ENCODE measurements at regions not wholly inside any gene's neighbourhood (a gene's known extent, or its start where the extent isn't known, plus 50 kb on each side); places are given as distances from the start of the nearest gene placed in this dataset.
"Not testable (repeated sequence)": the region's sequence is repeated elsewhere in the genome, so short reads cannot be mapped to it uniquely, and the experiment has no call there.

DNA sequence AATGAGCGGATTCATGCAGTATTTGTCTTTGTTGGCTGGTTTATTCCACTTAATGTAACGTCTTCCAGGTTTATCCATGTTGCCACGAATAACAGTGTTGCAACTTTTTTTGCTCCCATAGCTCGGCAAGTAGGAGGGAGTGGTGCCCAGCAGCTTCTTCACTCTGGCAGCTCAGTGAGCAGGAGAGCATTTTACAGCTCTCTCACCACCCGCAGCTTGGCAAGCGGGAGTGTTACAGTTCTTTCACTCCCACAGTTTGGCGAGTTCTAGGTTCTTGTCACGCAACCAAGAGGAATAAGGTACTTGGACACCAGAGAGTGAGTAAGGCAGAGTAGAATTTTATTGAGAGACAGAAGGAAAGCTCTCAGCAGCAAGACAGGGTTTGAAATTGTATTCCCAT, 935.2 kb downstream of the TBL1XR1 start:
- no peak for TF ChIP-seq POLR2A (IDR thresholded peaks at IDR 0.05; ENCODE audit: low read depth, low read length)
- FAIRE-seq (no peak), DNase-seq (ENCODE audit: insufficient read length, low spot score) (no peak)

DNA sequence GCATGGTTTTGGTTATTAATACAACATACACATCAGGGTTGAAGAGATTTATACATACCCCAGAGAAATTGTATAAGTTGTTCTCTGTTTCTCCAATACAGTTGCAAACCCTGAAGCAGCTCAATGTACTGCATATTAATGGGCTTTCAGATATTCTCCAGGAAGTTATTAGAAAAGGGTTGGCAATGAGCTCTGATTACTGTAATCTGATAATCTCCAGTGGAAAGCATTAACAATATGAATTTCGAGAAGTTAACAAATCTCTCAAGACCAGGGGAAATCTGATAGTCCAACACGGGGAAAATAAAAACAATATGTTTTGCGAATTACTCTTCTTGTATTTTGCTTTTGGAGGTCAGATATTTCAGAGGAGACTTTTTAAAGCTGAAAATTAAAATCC, 950.1 kb downstream of the TBL1XR1 start:
- no peak for DNase-seq (ENCODE audit: insufficient read length, low spot score)
- no peak for FAIRE-seq
- no peak for TF ChIP-seq POLR2A (IDR thresholded peaks at IDR 0.05; ENCODE audit: low read depth, low read length)

DNA sequence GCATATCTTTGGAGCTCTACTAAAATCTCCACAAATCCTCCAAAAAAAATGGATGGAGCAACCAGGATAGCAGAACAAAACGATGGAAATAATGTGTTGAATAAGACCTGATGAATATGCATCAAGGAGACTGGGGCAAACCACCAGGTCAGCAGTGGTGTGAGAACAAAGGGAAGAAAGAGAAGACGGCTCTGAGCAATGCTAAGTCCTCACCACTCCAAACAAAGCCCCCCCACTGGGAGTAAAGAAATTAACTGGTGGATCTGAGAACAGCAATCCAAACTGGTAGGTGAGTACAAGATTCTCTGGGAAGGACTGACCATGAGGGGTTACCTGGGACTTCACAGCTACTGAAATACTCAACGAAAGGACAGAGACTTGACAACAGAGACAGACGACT, 977.3 kb downstream of the TBL1XR1 start:
- FAIRE-seq (no peak), DNase-seq (ENCODE audit: insufficient read length, low spot score) (no peak)
- TF ChIP-seq POLR2A (IDR thresholded peaks at IDR 0.05; ENCODE audit: low read depth, low read length) = no peak

DNA sequence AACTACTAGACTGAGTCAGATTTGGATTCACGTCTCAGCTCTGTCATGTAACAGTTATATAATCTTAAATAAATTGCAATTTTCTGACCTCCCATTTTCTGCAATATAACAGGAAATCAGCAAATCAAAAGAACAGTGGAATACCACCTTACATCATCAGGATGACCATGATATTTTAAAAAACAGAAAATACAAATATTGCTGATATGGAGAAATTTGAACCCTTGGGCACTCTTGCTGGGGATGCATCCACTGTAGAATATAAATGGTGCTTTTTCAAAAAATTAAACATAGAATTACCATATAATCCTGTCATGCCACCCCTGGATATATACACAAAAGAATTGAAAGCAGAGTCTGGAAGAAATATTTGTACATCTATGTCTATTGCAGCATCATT, 982.5 kb downstream of the TBL1XR1 start:
- FAIRE-seq (no peak), DNase-seq (ENCODE audit: insufficient read length, low spot score) (no peak)
- TF ChIP-seq POLR2A (IDR thresholded peaks at IDR 0.05; ENCODE audit: low read depth, low read length) = no peak

DNA sequence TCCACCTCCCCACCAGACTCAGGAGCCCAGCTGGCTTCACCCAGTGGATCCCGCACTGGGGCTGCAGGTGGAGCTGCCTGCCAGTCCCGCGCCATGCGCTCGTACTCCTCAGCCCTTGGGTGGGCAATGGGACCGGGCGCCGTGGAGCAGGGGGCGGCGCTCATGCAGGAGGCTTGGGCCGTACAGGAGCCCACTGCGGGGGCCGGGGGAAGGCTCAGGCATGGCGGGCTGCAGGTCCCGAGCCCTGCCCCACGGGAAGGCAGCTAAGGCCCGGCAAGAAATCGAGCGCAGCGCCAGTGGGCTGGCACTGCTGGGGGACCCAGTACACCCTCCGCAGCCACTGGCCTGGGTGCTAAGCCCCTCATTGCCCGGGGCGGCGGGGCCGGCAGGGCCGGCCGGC, 984.0 kb downstream of the TBL1XR1 start:
- not testable (repeated sequence) for FAIRE-seq

DNA sequence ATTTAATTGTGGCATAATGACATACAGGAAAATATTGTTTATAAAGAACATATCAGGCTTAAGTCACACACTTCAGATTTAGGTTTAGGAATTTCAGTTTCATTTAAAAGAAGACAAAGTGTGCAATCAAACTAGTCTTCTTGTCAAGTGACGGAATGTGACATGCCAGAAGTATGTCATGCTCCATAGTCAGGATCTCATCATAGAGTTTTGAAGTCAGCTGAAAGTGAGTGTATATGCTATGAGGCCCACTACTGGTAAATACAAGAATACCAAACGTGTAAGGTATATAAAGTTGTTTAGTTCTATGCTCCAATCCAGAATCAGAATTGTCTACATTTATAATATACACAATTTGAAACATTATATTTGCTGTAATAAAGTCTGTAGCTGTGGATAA, 988.4 kb downstream of the TBL1XR1 start:
- DNase-seq (ENCODE audit: insufficient read length, low spot score) (no peak), FAIRE-seq (no peak)
- no peak for TF ChIP-seq POLR2A (IDR thresholded peaks at IDR 0.05; ENCODE audit: low read depth, low read length)

More for the DNA sequence above, 984.0 kb downstream of the TBL1XR1 start:
- DNase-seq (ENCODE audit: insufficient read length, low spot score) = not testable (repeated sequence)

DNA sequence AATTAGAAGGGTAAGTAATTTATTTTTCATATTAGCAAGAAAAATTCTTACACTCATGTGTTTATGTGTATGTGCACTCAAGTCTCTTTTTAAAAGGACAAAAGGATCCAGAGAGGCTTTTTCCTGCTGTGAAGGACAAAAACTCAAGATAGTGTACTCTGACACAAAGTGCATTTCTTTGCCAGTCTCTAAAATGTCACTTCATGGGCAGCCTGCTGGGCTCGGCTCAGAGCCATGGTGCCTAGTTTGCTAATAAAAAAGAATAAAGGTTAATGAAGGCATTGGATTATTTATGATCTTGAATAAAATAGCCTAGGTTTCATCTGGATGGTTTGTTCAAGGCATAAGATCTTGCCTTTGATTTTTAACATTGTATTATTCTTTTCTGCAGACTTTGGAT, 989.0 kb downstream of the TBL1XR1 start:
- no peak for TF ChIP-seq POLR2A (IDR thresholded peaks at IDR 0.05; ENCODE audit: low read depth, low read length)
- FAIRE-seq = no peak
- DNase-seq (ENCODE audit: insufficient read length, low spot score) = no peak

DNA sequence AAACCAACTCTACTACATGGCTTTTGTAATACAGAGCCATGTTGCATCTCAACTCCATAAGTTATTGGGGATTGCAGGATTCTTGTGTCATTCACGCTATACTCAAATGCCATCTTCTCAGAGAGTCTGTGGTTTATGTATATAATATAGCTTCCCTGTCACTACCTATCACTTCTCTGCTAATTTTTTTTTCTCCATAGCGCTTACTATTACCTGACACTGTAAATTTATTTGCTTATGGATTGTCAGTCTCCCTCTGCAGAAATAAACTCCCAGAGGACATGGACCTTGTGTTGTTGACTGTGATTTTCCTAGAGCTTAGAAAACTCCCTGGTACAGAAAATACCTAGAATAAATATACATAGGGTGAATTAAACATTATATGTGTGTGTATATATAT, 990.5 kb downstream of the TBL1XR1 start:
- no peak for FAIRE-seq
- no peak for DNase-seq (ENCODE audit: insufficient read length, low spot score)
- no peak for TF ChIP-seq POLR2A (IDR thresholded peaks at IDR 0.05; ENCODE audit: low read depth, low read length)

DNA sequence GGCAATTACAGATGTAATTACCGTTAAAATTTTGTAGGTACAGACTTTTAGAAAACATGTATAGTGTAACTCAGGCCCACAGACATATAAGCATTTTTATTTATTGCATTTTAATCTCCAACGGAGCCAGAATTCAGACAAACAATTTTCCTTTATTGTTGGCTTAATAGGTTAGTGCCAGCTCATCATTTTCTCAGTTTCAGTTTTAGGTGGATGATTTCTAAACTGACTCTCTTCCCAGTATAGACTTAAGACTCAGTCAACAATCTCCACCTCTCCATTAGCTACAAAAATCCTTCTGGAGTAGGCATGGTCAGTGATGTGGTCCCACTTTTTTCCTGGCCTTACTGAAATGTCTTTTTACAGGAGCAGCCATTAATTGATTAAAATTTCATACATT, 994.6 kb downstream of the TBL1XR1 start:
- DNase-seq (ENCODE audit: insufficient read length, low spot score) (no peak), FAIRE-seq (no peak)
- no peak for TF ChIP-seq POLR2A (IDR thresholded peaks at IDR 0.05; ENCODE audit: low read depth, low read length)

DNA sequence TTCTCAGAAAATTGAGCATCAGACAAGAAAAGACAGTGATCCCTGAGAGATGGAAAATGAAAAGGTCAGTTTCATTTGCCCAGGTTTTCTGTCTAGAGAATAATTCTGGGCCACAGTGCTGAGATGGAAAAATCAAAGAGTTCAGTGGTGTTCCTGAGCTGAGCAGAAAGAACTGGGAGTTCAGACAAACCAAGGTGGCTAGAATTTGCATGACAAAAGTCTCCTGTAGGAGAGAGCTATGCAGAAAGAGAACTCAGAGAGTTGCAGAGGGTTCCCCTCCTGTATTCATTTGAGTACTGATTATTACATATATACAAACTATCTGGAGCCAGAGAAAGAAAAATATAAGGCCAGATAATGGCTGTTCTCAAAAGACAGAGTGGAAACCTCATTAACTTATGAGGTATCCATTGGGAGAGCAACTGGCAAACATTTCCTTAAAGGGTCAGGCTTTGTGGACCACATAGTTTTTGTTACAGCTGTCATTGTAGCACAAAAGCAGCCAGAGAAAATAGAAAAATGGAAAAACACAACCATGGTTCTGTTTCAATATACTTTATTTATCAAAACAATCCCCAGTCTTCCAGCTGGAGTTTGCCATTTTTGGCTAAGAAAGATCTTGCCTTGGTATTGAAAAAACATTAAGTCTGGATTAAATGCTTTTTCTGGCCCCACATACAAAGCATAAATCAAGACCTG, 1004.1 kb downstream of the TBL1XR1 start:
- DNase-seq (ENCODE audit: insufficient read length, low spot score) (no peak), FAIRE-seq (no peak)
- no peak for TF ChIP-seq POLR2A (IDR thresholded peaks at IDR 0.05; ENCODE audit: low read depth, low read length)

DNA sequence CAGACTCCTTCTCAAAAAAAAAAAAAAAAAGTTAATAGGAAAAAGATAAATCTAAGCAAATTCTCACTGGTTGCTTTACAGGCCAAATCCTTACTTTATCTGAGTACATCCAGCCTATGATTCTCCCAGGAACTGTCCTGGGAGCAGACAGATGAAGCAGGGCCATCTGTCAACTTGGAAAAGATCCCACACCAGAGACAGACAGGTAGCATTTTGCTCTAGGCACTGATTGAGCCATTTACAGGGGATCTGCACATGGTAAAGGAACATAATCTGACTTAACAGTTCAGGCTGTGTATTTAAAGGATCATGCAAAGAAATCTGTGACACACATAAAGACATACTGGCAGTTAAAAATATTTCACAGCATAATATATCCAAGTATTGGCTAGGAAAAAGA, 1006.5 kb downstream of the TBL1XR1 start:
- TF ChIP-seq POLR2A (IDR thresholded peaks at IDR 0.05; ENCODE audit: low read depth, low read length) = no peak
- DNase-seq (ENCODE audit: insufficient read length, low spot score) (no peak), FAIRE-seq (no peak)

DNA sequence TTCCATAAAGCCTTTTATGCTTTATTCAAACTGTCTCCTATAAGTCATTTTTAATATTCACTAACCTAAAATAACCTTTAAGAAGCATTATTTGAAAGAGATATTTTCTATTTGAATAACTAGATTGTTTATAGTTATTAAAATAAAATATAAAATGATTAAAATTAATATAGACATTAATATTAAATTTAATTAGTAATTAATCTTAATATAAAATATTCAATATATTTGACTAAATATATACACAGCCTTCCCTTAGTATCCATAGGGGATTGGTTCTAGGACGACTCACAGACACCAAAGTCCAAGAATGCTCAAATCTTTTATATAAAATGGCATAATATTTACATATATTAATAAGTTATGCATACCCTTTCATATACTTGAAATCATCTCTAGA, 1014.1 kb downstream of the TBL1XR1 start:
- FAIRE-seq (no peak), DNase-seq (ENCODE audit: insufficient read length, low spot score) (no peak)
- no peak for TF ChIP-seq POLR2A (IDR thresholded peaks at IDR 0.05; ENCODE audit: low read depth, low read length)

DNA sequence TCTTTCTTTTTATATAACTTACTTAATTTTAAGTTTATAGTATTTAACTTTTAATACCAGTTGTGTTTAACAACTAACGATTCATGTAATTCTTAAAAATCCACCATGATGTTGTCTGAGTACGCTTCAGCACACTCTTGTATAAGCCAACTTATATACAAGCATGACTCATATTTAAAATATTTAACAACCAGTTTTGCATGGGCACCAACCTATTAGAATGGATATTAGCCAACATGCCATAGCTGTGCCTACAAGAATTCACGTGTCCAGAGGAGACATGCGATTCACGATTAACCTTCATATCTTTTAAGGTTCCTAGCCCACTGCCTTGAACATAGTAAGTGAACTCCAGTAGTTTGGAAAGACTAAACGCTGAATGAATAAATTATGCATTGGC, 1023.2 kb downstream of the TBL1XR1 start:
- DNase-seq (ENCODE audit: insufficient read length, low spot score) (no peak), FAIRE-seq (no peak)
- TF ChIP-seq POLR2A (IDR thresholded peaks at IDR 0.05; ENCODE audit: low read depth, low read length) = no peak

DNA sequence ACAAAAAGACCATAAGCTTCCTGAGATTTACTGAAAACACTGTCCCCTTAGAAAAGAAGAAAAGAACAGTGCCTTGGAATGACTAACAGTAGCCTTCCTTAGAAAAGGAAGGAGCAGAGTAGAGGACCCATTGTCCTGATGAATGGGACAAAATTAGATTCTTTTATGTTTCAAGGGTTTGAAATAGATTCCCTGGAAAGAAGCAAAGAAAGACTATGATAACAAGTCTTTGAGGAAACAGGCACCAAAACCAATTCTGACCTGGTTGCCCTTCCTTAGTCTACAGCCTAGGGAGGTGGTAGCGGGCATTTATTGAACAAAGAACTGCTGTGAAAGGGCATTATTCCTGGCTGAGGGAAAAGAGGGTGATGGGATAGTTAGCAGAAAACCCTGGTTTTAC, 1024.8 kb downstream of the TBL1XR1 start:
- DNase-seq (ENCODE audit: insufficient read length, low spot score) = no peak
- FAIRE-seq = no peak
- no peak for TF ChIP-seq POLR2A (IDR thresholded peaks at IDR 0.05; ENCODE audit: low read depth, low read length)

DNA sequence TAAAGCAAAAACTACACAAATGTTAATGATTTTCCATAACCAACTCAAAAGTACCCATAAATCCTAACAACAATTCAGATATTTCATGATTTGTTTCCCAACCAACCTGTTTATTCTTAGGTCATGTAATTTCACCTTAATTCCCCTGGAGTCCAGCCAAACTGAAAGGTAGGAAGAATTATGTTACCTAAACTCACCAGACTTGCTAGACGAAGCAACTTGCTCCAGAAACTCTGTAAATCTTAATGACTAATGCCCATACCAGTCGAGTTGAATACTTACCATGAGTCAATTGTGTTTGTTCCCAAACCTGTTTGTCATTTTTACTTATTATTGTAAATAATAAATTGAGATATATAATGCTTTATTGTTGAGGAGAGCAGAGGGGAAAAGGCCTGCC, 1030.0 kb downstream of the TBL1XR1 start:
- no peak for TF ChIP-seq POLR2A (IDR thresholded peaks at IDR 0.05; ENCODE audit: low read depth, low read length)
- DNase-seq (ENCODE audit: insufficient read length, low spot score) (no peak), FAIRE-seq (no peak)

DNA sequence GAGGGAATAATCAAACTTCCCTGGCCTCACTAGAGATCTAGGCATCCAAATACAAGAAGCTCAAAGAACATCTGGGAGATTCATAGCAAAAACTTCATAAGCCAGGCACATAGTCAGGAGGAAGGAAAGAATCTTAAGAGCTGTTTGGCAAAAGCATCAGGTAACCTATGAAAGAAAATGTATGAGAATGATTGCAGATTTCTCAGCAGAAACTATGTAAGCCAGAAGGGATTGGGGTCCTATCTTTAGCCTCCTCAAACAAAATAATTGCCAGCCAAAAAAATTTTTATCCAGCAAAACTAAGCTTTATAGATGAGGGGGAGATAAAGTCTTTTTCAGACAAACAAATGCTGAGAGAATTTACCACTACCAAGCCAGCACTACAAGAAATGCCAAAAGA, 1036.3 kb downstream of the TBL1XR1 start:
- FAIRE-seq (no peak), DNase-seq (ENCODE audit: insufficient read length, low spot score) (no peak)
- no peak for TF ChIP-seq POLR2A (IDR thresholded peaks at IDR 0.05; ENCODE audit: low read depth, low read length)

Measured in H54 (cell line).